VCaP (cell line): ENCODE measurements at regions not wholly inside any gene's neighbourhood (a gene's known extent, or its start where the extent isn't known, plus 50 kb on each side); places are given as distances from the start of the nearest gene placed in this dataset.

ENCODE experiments used
- H3K27ac ChIP-seq: fragments of 450-650 bp; 2 replicates; pipeline ENCODE4 v1.5.1; 2017
- CTCF ChIP-seq: fragments of 450-650 bp; conservative IDR thresholded peaks from 2 replicates; pipeline ENCODE4 v1.5.1; 2017; ENCODE audit warnings: mild to moderate bottlenecking, moderate library complexity

GRCh38 chr9:16985559-16986348 lies 115.3 kb upstream of the BNC2 start:
- H3K27ac ChIP-seq = no peak overlapping the region
- TF ChIP-seq CTCF = no peak

DNA sequence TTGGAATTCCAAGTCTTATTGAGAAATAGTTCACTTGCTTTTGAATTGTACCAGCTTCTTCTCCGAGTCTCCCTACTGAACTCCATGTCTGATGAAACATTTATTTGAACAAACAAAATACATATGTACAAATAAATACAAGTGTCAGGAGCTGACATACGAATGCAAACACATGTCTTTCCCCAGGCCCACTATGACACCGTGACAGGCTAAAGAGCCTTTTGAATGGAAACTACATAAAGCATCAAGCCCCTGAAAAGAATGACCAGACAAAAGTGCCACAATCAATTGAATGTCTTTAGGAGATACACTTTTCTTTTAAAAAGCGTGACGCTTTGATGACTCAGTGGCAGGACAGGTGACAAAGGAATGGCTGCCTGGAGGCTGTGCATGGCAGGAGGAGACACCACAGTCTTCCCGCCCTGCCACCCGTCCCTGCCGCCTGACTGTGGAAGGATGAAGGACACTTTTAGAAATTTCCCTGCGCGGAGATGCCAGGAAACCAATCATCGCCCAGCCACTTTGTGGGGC lies 112.4 kb upstream of the BNC2 start:
- H3K27ac ChIP-seq = no peak overlapping the region
- no peak for TF ChIP-seq CTCF

GRCh38 chr9:16976427-16976826 lies 106.0 kb upstream of the BNC2 start:
- TF ChIP-seq CTCF = no peak
- no peak overlapping the region for H3K27ac ChIP-seq

DNA sequence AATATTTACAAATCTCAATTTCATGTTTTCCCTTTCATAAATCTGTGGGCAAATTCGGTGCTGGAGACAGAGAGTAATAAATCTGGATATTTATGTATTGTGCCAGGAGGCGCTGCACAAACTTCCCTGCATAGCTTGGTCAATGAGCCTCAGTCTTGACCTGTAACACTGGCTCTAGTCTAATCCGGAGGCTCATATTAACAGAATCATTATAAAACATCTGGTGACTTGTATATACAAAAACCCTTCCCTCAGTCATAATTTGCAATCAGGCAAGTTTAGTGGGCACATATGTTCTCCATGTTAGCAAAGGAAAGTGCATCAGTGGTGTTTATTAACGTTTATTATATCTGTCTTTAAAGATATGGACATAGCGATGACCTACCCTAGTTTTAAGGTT lies 104.0 kb upstream of the BNC2 start:
- TF ChIP-seq CTCF = no peak
- no peak overlapping the region for H3K27ac ChIP-seq

GRCh38 chr9:16970321-16970720 lies 99.9 kb upstream of the BNC2 start:
- no peak overlapping the region for H3K27ac ChIP-seq
- TF ChIP-seq CTCF = no peak

DNA sequence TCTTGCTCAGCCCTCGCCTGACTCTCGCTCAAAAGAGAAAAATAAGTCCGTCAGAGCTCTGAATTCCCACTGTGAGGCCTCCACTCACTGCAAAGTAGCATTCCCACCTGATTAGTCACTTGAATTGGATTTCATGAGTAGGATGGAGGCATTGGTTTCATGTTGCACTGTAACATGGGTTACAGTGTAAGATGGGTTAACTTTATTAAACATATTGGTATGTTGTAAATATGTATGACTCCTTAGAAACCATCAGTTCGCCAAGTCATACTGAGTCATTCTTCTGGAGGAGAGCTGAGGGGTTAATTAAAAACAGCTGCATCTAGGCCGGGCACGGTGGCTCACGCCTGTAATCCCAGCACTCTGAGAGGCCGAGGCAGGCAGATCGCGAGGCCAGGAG lies 93.8 kb upstream of the BNC2 start:
- TF ChIP-seq CTCF = no peak
- no peak overlapping the region for H3K27ac ChIP-seq

GRCh38 chr9:16960084-16960483 lies 89.6 kb upstream of the BNC2 start:
- H3K27ac ChIP-seq = no peak overlapping the region
- TF ChIP-seq CTCF = no peak
